AG10803 (cell line): ENCODE measurements at regions not wholly inside any gene's neighbourhood (a gene's known extent, or its start where the extent isn't known, plus 50 kb on each side); places are given as distances from the start of the nearest gene placed in this dataset.

ENCODE experiments used
- DNase-seq: peaks from one replicate; pipeline ENCODE4 v3.0.0; 2010; ENCODE audit warnings: low read depth
- H3K4me3 ChIP-seq: 2 replicates; pipeline ENCODE4 v1.5.1; 2011; ENCODE audit warnings: mild to moderate bottlenecking, low read length, control low read depth
- CTCF ChIP-seq: conservative IDR thresholded peaks from 2 replicates; pipeline ENCODE4 v1.5.1; 2011; ENCODE audit warnings: mild to moderate bottlenecking, low read length, control low read depth, inconsistent platforms

- TF ChIP-seq CTCF: no peak
- no peak overlapping the region for H3K4me3 ChIP-seq
- peak; percentile 20 for DNase-seq
Measured at GRCh38 chr4:123250843-123251242, 145.8 kb upstream of the SPRY1 start.

- DNase-seq: no peak
- no peak for TF ChIP-seq CTCF
- H3K4me3 ChIP-seq: no peak overlapping the region
Measured at GRCh38 chr4:123255971-123256370, 140.6 kb upstream of the SPRY1 start.

- TF ChIP-seq CTCF: no peak
- DNase-seq: no peak
- H3K4me3 ChIP-seq: no peak overlapping the region
Measured at GRCh38 chr4:123256901-123257300, 139.7 kb upstream of the SPRY1 start.

- TF ChIP-seq CTCF: no peak
- no peak overlapping the region for H3K4me3 ChIP-seq
- DNase-seq: no peak
Measured at GRCh38 chr4:123257591-123257990, 139.0 kb upstream of the SPRY1 start.

GRCh38 chr4:123259676-123260646 is 136.6 kb upstream of the SPRY1 start:
- no peak overlapping the region for H3K4me3 ChIP-seq
- no peak for TF ChIP-seq CTCF
- DNase-seq: no peak

GRCh38 chr4:123260653-123261052 is 135.9 kb upstream of the SPRY1 start:
- no peak for TF ChIP-seq CTCF
- H3K4me3 ChIP-seq: no peak overlapping the region
- DNase-seq: no peak

GRCh38 chr4:123262080-123262479 is 134.5 kb upstream of the SPRY1 start:
- DNase-seq: no peak

More at GRCh38 chr4:123262080-123262479, 134.5 kb upstream of the SPRY1 start:
- H3K4me3 ChIP-seq: no peak overlapping the region
- no peak for TF ChIP-seq CTCF
